Common myeloid progenitor, CD34-positive (primary cell): ENCODE measurements at regions not wholly inside any gene's neighbourhood (a gene's known extent, or its start where the extent isn't known, plus 50 kb on each side); places are given as distances from the start of the nearest gene placed in this dataset.
"Not testable (repeated sequence)": the region's sequence is repeated elsewhere in the genome, so short reads cannot be mapped to it uniquely, and the experiment has no call there.

Experiments
- CTCF ChIA-PET: fragments of 350-600 bp; sonication (Branson Sonifier 250); formaldehyde crosslinking; loops from one replicate; lab custom pipeline; 2021; ENCODE audit warnings: antibody characterized with exemption; lab: Charles Lee
- POLR2A ChIA-PET: fragments of 350-600 bp; sonication (Branson Sonifier 250); formaldehyde crosslinking; loops from one replicate; lab custom pipeline; 2021; ENCODE audit warnings: antibody characterized with exemption; lab: Charles Lee
- DNase-seq, 3 donors: peaks; one replicate each; pipeline versions ENCODE4 v3.0.0 to v3.0.0-alpha.2; 2013
- H3K27ac ChIP-seq, 2 experiments: 1 replicate in 1 of 2; 2 replicates in 1 of 2; pipeline ENCODE4 v1.7.0; 2013; ENCODE audit warnings: inconsistent platforms in 2 of 2, low read length in 2 of 2, mild to moderate bottlenecking in 2 of 2, low read depth in 1 of 2, moderate library complexity in 1 of 2; ENCODE audit not compliant: severe bottlenecking in 2 of 2, insufficient read depth in 1 of 2, poor library complexity in 1 of 2
- H3K27me3 ChIP-seq, 5 experiments: replicated peaks in 2 of 5; 1 replicate in 3 of 5; 2 replicates in 2 of 5; pipeline versions ENCODE4 v1.6.1 to v1.7.0; 2013; ENCODE audit warnings: low read length in 4 of 5, mild to moderate bottlenecking in 2 of 5, moderate library complexity in 2 of 5, inconsistent platforms in 1 of 5; ENCODE audit not compliant: insufficient read depth in 5 of 5, control insufficient read depth in 4 of 5
- H3K36me3 ChIP-seq, 4 experiments: 1 replicate in 2 of 4; 2 replicates in 2 of 4; pipeline versions ENCODE4 v1.6.1 to v1.7.0; 2013; ENCODE audit warnings: low read length in 3 of 4, control low read depth in 1 of 4, mild to moderate bottlenecking in 1 of 4; ENCODE audit not compliant: control insufficient read depth in 4 of 4, insufficient read depth in 4 of 4
- H3K4me1 ChIP-seq, 4 experiments: 1 replicate in 3 of 4; 2 replicates in 1 of 4; pipeline versions ENCODE4 v1.6.1 to v1.7.1; 2013; ENCODE audit warnings: low read length in 3 of 4, mild to moderate bottlenecking in 3 of 4, control low read depth in 1 of 4, inconsistent platforms in 1 of 4, moderate library complexity in 1 of 4; ENCODE audit not compliant: control insufficient read depth in 4 of 4, insufficient read depth in 4 of 4; ENCODE audit errors: control extremely low read depth in 1 of 4
- H3K4me3 ChIP-seq, 7 experiments: 1 replicate in 4 of 7; 2 replicates in 3 of 7; pipeline versions ENCODE4 v1.5.1 to v1.7.0; 2013; ENCODE audit warnings: mild to moderate bottlenecking in 7 of 7, low read length in 6 of 7, moderate library complexity in 6 of 7, inconsistent platforms in 2 of 7, low read depth in 2 of 7, control low read depth in 1 of 7; ENCODE audit not compliant: insufficient read depth in 4 of 7, control insufficient read depth in 1 of 7; ENCODE audit errors: extremely low read depth in 1 of 7
- H3K9me3 ChIP-seq, 5 experiments: 1 replicate in 4 of 5; 2 replicates in 1 of 5; pipeline versions ENCODE4 v1.6.1 to v1.7.1; 2013; ENCODE audit warnings: low read length in 4 of 5, mild to moderate bottlenecking in 2 of 5, inconsistent platforms in 1 of 5, low read depth in 1 of 5, moderate library complexity in 1 of 5; ENCODE audit not compliant: control insufficient read depth in 4 of 5, insufficient read depth in 2 of 5; ENCODE audit errors: control extremely low read depth in 1 of 5
- WGBS: methylation state at CpG from one replicate; pipeline ENCODE4 v1.1.5; 2013; ENCODE audit not compliant: insufficient coverage; 5-methylcytosine and 5-hydroxymethylcytosine counted together

GRCh38 chr20:19879874-19880255, 121.8 kb downstream of the RIN2 start:
- peaks cover 0 to 11% (median 9%) of the 10 kb centered on the region in 4 experiments for H3K4me1 ChIP-seq
- H3K4me3 ChIP-seq, H3K27ac ChIP-seq, H3K36me3 ChIP-seq, POLR2A ChIA-PET, CTCF ChIA-PET, H3K27me3 ChIP-seq, DNase-seq, H3K9me3 ChIP-seq: not testable (repeated sequence)
- WGBS: no CpG with 5 or more reads among the region's 4 CpGs

- no peak overlapping the region for H3K27ac ChIP-seq
- peaks cover 0 to 12% (median 9%) of the 10 kb centered on the region in 4 experiments for H3K4me1 ChIP-seq
- no peaks in the 10 kb centered on the region for H3K36me3 ChIP-seq
- ChIA-PET CTCF (no interaction called here), POLR2A (no interaction called here)
- no peaks in the 10 kb centered on the region for H3K27me3 ChIP-seq
- DNase-seq: no peak
- H3K4me3 ChIP-seq: no peak overlapping the region
- H3K9me3 ChIP-seq: no peaks in the 10 kb centered on the region
- 100% methylated on average over 1 of the region's 10 CpGs for WGBS
Observed at GRCh38 chr20:19880256-19881079, 122.4 kb downstream of the RIN2 start.

GRCh38 chr20:19881080-19881840, 123.2 kb downstream of the RIN2 start:
- Histone ChIP-seq H3K36me3 (no peaks in the 10 kb centered on the region), H3K4me3 (no peak overlapping the region), H3K9me3 (no peaks in the 10 kb centered on the region), H3K4me1 (peaks cover 0 to 5% (median 2%) of the 10 kb centered on the region in 4 experiments), H3K27me3 (no peaks in the 10 kb centered on the region), H3K27ac (no peak overlapping the region)
- no CpG with 5 or more reads among the region's 3 CpGs for WGBS
- POLR2A ChIA-PET: no interaction called here
- DNase-seq: no peak
- CTCF ChIA-PET: no interaction called here

- Histone ChIP-seq H3K36me3 (no peaks in the 10 kb centered on the region), H3K4me3 (no peak overlapping the region), H3K4me1 (peaks cover 0 to 3% (median 0%) of the 10 kb centered on the region in 4 experiments), H3K27me3 (no peaks in the 10 kb centered on the region), H3K27ac (no peak overlapping the region), H3K9me3 (no peaks in the 10 kb centered on the region)
- no peak for DNase-seq
- ChIA-PET CTCF (no interaction called here), POLR2A (no interaction called here)
- 100% methylated on average over 2 of the region's 3 CpGs for WGBS
Observed at GRCh38 chr20:19881990-19882389, 123.9 kb downstream of the RIN2 start.

DNA sequence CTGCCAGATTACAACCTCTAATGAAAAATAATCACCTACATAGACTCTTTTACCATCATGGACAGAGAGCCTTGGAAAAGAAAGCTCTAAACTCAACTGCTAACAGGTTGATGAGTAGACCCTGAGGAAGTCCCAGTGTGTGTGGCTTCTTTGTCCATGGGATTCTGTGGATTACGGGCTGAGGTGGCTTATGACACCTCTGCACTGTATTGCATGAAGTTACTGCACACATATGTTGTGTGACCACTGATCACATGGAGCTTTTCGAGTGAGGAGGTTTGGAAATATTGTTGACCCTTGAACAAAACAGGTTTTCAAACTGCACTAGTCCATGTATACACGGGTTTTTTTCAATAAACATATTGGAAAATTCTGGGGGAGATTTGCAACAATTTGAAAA, 124.4 kb downstream of the RIN2 start:
- ChIA-PET POLR2A (no interaction called here), CTCF (no interaction called here)
- no peak for DNase-seq
- Histone ChIP-seq H3K27me3 (no peaks in the 10 kb centered on the region), H3K9me3 (no peaks in the 10 kb centered on the region), H3K4me3 (no peak overlapping the region), H3K36me3 (no peaks in the 10 kb centered on the region), H3K4me1 (peaks cover 0 to 3% (median 0%) of the 10 kb centered on the region in 4 experiments), H3K27ac (no peak overlapping the region)
- WGBS: 100% methylated on average over 2 of the region's 3 CpGs

DNA sequence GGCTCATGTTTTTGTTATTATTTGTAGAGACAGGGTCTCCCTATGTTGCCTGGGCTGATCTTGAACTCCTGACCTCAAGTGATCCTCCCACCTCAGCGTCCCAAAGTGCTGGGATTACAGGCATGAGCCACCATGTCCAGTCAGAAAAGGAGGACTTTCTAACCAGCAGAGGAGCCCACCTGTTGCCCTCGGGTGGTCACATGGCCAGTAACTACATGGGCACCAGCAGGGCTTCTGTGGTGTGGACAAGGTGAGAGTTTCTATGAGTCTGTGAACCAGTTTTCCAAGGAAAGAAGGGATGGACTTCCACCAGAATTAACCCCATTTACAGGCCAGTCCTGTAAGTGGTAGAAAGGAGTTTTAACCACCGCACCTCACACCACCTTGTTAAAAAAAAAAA, 125.4 kb downstream of the RIN2 start:
- H3K4me3 ChIP-seq: no peak overlapping the region
- no peaks in the 10 kb centered on the region for H3K27me3 ChIP-seq
- peaks cover 0 to 3% (median 0%) of the 10 kb centered on the region in 4 experiments for H3K4me1 ChIP-seq
- POLR2A ChIA-PET: no interaction called here
- 100% methylated on average over 2 of the region's 3 CpGs for WGBS
- CTCF ChIA-PET: no interaction called here
- H3K36me3 ChIP-seq: no peaks in the 10 kb centered on the region
- no peak for DNase-seq
- H3K9me3 ChIP-seq: no peaks in the 10 kb centered on the region
- no peak overlapping the region for H3K27ac ChIP-seq

DNA sequence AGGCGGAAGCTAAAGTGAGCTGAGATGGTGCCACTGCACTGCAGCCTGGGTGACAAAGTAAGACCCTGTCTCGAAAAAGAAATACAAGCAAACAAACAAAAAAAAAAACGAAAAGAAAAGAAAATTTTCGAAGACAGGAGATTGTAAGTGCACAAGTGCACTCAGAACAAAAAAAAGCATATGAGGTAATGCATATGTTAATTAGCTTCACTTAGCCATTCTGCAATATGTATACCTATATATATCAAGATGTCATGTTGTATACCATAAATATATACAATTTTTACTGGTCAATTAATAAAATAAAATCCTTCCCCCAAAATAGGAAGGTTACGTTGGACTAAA, 127.5 kb downstream of the RIN2 start:
- Histone ChIP-seq H3K27me3 (no peaks in the 10 kb centered on the region), H3K27ac (no peak overlapping the region), H3K9me3 (no peaks in the 10 kb centered on the region), H3K4me3 (no peak overlapping the region), H3K36me3 (no peaks in the 10 kb centered on the region), H3K4me1 (peaks cover 0 to 13% (median 4%) of the 10 kb centered on the region in 4 experiments)
- CTCF ChIA-PET: interaction anchor here (0.9 kb wide), 1 partner anchor 22 kb away, joined by 3 read pairs; no protein-coding TSS in a partner anchor
- WGBS: no CpG with 5 or more reads among the region's 5 CpGs
- no peak for DNase-seq
- POLR2A ChIA-PET: interaction anchor here (0.7 kb wide), 1 partner anchor 21 kb away, joined by 10 read pairs; no protein-coding TSS in a partner anchor
